ENCODE measurements at regions not wholly inside any gene's neighbourhood (a gene's known extent, or its start where the extent isn't known, plus 50 kb on each side); places are given as distances from the start of the nearest gene placed in this dataset.

GRCh38 chr11:39683951-39684554, 1775.4 kb downstream of the LRRC4C start:
- no peaks in the 10 kb centered on the region for H3K27me3 ChIP-seq
- H3K9me3 ChIP-seq (ENCODE audit: low read depth) = no peaks in the 10 kb centered on the region
- peaks cover 3% of the 10 kb centered on the region for H3K9me3 Mint-ChIP-seq
- H2AFZ ChIP-seq (replicated peaks) = no peak overlapping the region
- no peaks in the 10 kb centered on the region for H3K4me1 ChIP-seq
- no peak overlapping the region for H3K4me3 ChIP-seq
- H3K27ac Mint-ChIP-seq = no peak overlapping the region
- no peaks in the 10 kb centered on the region for H3K4me1 Mint-ChIP-seq
- H3K36me3 ChIP-seq = no peaks in the 10 kb centered on the region
- TF ChIP-seq EZH2phosphoT487 (IDR thresholded peaks at IDR 0.05) (no peak), CTCF (IDR thresholded peaks at IDR 0.05) (no peak), EZH2 (IDR thresholded peaks at IDR 0.05) (no peak)
- no peak overlapping the region for H3K4me2 ChIP-seq
- H3K36me3 Mint-ChIP-seq = no peaks in the 10 kb centered on the region
- H3K27ac ChIP-seq = no peak overlapping the region
- H4K20me1 ChIP-seq (ENCODE audit: low read depth) = no peaks in the 10 kb centered on the region
- DNase-seq (ENCODE audit: low spot score) = no peak
- H3K79me2 ChIP-seq (ENCODE audit: low read depth) = no peaks in the 10 kb centered on the region
- no peak overlapping the region for H3K9ac ChIP-seq
- H3K4me3 Mint-ChIP-seq = no peak overlapping the region
- H3F3A ChIP-seq (ENCODE audit: low read depth) = no peaks in the 10 kb centered on the region
- no peaks in the 10 kb centered on the region for H3K27me3 Mint-ChIP-seq (ENCODE audit: insufficient read depth, low read depth)

- Mint-ChIP-seq H3K36me3 (no peaks in the 10 kb centered on the region), H3K4me3 (no peak overlapping the region), H3K9me3 (peaks cover 3% of the 10 kb centered on the region), H3K27ac (no peak overlapping the region), H3K4me1 (no peaks in the 10 kb centered on the region), H3K27me3 (ENCODE audit: insufficient read depth, low read depth) (no peaks in the 10 kb centered on the region)
- DNase-seq (ENCODE audit: low spot score) = no peak
- no peaks in the 10 kb centered on the region for H3K27me3 ChIP-seq
- no peak overlapping the region for H3K27ac ChIP-seq
- no peaks in the 10 kb centered on the region for H3K36me3 ChIP-seq
- H4K20me1 ChIP-seq (ENCODE audit: low read depth) = no peaks in the 10 kb centered on the region
- no peaks in the 10 kb centered on the region for H3F3A ChIP-seq (ENCODE audit: low read depth)
- no peak overlapping the region for H3K9ac ChIP-seq
- TF ChIP-seq EZH2 (IDR thresholded peaks at IDR 0.05) (no peak), CTCF (IDR thresholded peaks at IDR 0.05) (no peak), EZH2phosphoT487 (IDR thresholded peaks at IDR 0.05) (no peak)
- H3K9me3 ChIP-seq (ENCODE audit: low read depth) = no peaks in the 10 kb centered on the region
- no peaks in the 10 kb centered on the region for H3K4me1 ChIP-seq
- H3K79me2 ChIP-seq (ENCODE audit: low read depth) = no peaks in the 10 kb centered on the region
- H3K4me3 ChIP-seq = no peak overlapping the region
- no peak overlapping the region for H3K4me2 ChIP-seq
- no peak overlapping the region for H2AFZ ChIP-seq (replicated peaks)
Observed at GRCh38 chr11:39683288-39683950, 1776.0 kb downstream of the LRRC4C start.

- no peak overlapping the region for H3K4me2 ChIP-seq
- no peak for TF ChIP-seq EZH2phosphoT487 (IDR thresholded peaks at IDR 0.05)
- no peak for TF ChIP-seq EZH2 (IDR thresholded peaks at IDR 0.05)
- no peak for TF ChIP-seq CTCF (IDR thresholded peaks at IDR 0.05)
- H3K9ac ChIP-seq = no peak overlapping the region
- no peaks in the 10 kb centered on the region for H3K79me2 ChIP-seq (ENCODE audit: low read depth)
- H3F3A ChIP-seq (ENCODE audit: low read depth) = no peaks in the 10 kb centered on the region
- DNase-seq (ENCODE audit: low spot score) = no peak
- H3K27me3 ChIP-seq = no peaks in the 10 kb centered on the region
- H4K20me1 ChIP-seq (ENCODE audit: low read depth) = no peaks in the 10 kb centered on the region
- no peak overlapping the region for H3K27ac ChIP-seq
- no peaks in the 10 kb centered on the region for H3K36me3 ChIP-seq
- no peak overlapping the region for H3K27ac Mint-ChIP-seq
- no peak overlapping the region for H3K4me3 ChIP-seq
- H3K9me3 Mint-ChIP-seq = peaks cover 3% of the 10 kb centered on the region
- H3K4me1 Mint-ChIP-seq = no peaks in the 10 kb centered on the region
- no peak overlapping the region for H2AFZ ChIP-seq (replicated peaks)
- no peaks in the 10 kb centered on the region for H3K27me3 Mint-ChIP-seq (ENCODE audit: insufficient read depth, low read depth)
- no peaks in the 10 kb centered on the region for H3K9me3 ChIP-seq (ENCODE audit: low read depth)
- no peaks in the 10 kb centered on the region for H3K4me1 ChIP-seq
- no peaks in the 10 kb centered on the region for H3K36me3 Mint-ChIP-seq
- H3K4me3 Mint-ChIP-seq = no peak overlapping the region
Observed at GRCh38 chr11:39681428-39681827, 1778.0 kb downstream of the LRRC4C start.

Data from neural progenitor cell (in vitro differentiated cells).